ENCODE measurements at regions not wholly inside any gene's neighbourhood (a gene's known extent, or its start where the extent isn't known, plus 50 kb on each side); places are given as distances from the start of the nearest gene placed in this dataset.
"Not testable (repeated sequence)": the region's sequence is repeated elsewhere in the genome, so short reads cannot be mapped to it uniquely, and the experiment has no call there.

DNA sequence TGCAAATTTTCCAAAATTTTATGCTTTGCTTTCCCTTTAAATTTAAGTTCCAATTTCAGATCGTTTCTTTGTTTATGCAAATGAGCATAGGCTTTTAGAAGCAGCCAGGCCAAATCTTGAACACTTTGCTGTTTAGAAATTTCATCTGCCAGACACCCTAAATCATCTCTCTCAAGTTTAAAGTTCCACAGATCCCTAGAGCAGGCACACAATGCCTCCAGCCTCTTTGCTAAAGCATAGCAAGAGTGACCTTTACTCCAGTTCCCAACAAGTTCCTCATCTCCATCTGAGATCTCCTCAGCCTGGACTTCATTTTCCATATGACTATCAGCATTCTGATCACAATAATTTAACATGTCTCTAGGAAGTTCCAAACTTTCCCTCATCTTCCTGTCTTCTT lies 254.5 kb downstream of the DLL1 start:
- not testable (repeated sequence) for DNase-seq (ENCODE audit: low read depth in 2 of 3, low spot score in 2 of 3)

GRCh38 chr6:170035901-170036304 lies 255.0 kb downstream of the DLL1 start:
- no peak for DNase-seq (ENCODE audit: low read depth in 2 of 3, low spot score in 2 of 3)

DNA sequence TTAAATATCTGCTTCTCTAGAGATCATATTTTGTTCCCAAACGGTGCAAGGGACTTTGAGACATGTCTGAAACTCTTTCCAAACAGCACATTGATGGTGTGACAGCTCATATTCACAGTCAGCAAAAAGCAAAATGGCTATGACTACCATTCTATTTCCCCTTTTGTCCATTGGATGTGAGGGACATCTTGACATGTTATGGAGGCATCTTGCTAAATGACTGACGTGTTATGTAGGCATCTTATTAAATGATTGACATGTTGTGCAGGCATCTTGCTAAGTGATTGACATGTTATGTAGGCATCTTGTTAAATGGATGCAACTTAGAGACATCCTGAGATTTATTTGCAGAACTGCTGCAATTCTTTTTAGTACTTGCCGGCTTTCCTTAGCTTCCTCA lies 255.8 kb downstream of the DLL1 start:
- no peak for DNase-seq (ENCODE audit: low read depth in 2 of 3, low spot score in 2 of 3)

- DNase-seq (ENCODE audit: low read depth in 2 of 3, low spot score in 2 of 3): no peak
Measured at GRCh38 chr6:170034294-170034693, 256.6 kb downstream of the DLL1 start.

- DNase-seq (ENCODE audit: low read depth in 2 of 3, low spot score in 2 of 3): no peak
Measured at GRCh38 chr6:170033666-170034065, 257.2 kb downstream of the DLL1 start.

DNA sequence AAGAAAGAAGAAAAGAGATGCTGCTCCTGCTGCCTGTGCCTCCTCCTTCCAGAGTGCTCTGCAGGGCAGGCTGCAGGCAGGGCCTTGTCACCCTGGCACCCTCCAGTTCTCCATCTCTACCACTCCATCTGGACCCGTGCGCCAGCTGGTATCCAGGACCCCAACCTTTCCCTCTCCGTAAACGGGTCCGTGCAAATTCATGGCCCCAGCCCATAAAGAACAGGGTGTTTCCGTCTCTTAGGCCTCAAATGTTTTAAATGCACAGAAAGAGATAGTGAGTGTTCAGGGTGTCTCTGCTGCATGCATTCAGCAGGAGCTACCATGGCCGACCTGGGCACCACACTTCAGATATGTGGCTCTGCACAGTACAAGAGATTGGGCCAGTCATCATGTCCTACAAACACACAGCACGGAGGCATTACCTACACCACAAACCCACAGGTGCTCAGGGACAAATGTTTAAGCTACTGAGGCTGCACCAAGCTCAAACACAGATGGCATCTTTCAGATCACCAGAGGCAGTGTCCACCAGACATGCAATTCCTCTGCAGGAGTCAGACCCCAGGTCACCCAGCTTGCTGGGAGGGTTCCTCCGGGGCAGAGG lies 258.1 kb downstream of the DLL1 start:
- DNase-seq (ENCODE audit: low read depth in 2 of 3, low spot score in 2 of 3): no peak

DNA sequence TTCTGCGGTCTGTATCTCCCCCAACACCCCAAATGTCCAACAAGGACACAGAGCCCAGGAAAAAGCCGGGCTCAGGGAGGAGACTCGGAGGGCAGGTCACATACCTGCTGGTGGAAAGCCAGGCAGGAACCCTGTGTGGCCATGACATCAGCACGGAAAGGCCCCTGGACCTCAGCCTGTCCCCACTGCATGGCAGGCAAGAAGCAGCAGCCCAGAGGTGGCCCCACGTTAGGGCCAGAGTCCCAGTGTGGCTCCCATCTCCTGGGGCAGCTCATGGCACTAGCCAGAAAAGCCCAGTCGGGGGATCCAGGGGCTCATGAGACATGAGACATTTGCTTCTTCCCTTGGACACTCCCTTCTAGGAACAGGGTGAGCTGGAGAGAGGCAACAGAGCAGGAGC lies 258.7 kb downstream of the DLL1 start:
- no peak for DNase-seq (ENCODE audit: low read depth in 2 of 3, low spot score in 2 of 3)

DNA sequence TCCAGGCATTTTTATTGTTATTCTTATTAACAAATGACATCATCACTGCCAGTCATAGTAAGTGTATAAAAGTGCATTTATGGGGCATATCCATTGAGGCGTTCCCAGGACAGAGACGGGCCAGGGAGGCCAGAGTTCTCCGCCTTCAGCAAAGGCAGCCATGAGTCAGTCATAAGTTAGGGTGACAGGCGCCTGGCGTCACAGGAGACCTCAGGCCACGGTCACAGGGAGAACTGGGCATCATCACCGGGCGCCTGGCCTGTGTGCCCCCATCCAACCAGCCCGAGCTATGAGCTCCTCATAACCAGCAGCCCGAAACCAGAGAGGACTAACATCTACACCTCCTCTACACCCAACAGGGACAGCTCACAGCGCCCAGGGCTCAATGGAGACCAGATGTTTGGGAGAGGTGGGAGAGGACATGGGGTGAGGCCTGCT lies 259.2 kb downstream of the DLL1 start:
- DNase-seq (ENCODE audit: low read depth in 2 of 3, low spot score in 2 of 3): no peak

DNA sequence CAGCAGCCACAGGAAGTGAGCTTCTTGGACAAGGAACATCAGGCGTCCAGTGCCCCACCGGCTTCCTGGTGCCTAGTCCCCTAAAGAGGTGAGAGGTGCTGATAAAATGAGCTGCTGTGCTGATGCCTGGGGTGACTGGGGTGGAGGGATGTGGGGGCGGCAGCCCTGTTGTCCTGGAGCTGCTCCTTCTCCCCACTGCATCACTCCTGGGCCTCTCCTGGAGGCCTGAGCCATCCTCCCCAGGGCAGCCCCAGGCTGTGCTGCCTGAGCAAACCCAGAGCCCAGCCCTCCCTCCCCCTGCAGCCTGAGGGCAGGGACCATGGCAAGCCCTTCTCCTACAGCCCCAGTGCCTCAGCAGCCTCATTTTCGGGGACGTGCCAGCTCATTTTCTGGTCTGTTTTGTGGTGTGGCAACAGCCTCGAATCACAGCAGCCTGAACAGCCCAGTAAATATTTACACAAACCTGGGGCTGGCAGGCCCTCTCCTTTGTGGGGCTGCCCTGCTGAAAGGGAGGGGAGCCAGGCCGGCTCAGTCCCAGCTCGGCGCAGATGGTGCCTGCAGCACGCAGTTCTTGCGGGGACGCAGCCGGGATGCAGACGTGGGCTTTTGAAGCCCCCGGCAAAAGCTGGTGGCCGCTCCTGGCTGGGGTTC lies 259.9 kb downstream of the DLL1 start:
- DNase-seq (ENCODE audit: low read depth in 2 of 3, low spot score in 2 of 3): no peak

- DNase-seq (ENCODE audit: low read depth in 2 of 3, low spot score in 2 of 3): no peak
Measured at GRCh38 chr6:170030284-170030815, 260.5 kb downstream of the DLL1 start.

- DNase-seq (ENCODE audit: low read depth in 2 of 3, low spot score in 2 of 3): no peak
Measured at GRCh38 chr6:170029416-170030283, 261.2 kb downstream of the DLL1 start.

DNA sequence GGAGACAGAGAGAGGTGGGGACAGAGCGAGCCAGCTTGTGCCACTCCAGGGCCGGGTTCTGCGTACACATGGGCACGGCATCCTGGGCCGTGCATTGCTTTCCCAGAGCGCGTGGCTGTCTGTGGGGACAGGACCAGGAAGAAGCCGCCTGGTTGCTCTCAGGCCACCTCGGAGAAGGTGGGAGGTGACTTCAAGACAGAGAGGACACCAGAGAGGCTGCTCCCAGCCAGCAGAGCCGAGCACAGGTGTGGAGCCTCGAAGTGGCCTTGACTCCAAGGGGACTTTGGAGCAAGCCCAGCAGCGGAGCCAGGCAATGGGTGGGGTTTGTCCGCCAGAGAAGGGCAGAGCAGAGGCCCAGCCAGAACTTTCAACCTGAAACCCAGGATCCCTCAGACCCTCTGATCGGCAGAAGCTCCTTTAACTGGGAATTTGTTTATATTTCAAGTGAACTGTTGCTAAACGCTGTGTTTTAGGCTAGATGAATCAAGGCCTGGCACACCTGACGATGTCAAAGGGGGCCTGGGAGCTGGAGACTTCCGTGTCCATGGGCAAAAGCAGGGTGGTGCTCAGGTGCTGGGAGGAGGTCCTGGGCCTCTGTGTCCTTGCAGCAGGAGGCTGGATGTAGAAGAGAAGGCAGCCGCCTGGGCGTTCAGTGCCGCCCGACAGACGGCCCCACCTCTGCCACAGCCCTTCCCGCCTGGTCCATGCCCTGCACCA lies 262.1 kb downstream of the DLL1 start:
- no peak for DNase-seq (ENCODE audit: low read depth in 2 of 3, low spot score in 2 of 3)

GRCh38 chr6:170027647-170028043 lies 263.2 kb downstream of the DLL1 start:
- DNase-seq (ENCODE audit: low read depth in 2 of 3, low spot score in 2 of 3): no peak

DNA sequence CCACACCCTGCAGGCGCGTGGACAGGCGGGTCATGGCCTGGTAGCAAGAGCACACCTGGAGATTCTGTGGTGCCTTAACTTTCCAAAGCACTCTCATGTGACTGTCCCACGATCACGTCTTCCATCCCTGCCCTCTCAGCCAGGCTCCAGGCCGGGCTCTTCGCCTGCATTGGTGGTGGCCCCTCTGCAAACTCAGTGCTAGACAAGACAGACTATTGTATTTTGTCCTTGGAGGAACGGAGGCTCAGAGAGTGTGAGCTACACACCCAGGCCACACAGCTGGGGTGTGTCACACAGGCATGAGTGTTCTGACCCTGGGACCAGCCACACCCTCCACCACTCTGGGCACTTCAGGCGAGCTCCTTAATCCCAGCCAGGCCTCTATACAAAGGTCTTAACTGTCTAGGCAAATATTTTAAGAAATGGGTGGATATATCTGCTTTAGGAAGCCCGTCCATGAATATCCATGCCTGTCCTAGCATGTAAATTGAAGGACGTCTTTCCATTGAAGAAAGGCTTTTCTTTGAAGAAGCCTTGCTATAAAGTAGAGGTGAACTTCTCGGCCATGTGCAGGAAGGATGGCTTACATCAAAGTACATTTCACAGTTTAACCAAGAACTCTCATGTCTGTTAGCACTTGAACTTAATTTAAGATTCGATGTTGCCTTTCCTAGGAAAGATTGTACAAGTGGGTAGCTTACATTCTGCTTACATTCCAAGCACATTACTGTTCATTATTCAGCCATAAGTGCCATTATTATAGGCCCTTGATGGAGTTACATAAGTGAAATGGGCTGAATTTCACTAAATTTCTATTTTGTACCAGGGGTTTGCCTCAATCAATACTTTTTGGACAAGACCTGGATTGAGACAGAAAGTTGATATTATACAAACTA lies 263.9 kb downstream of the DLL1 start:
- no peak for DNase-seq (ENCODE audit: low read depth in 2 of 3, low spot score in 2 of 3)

DNA sequence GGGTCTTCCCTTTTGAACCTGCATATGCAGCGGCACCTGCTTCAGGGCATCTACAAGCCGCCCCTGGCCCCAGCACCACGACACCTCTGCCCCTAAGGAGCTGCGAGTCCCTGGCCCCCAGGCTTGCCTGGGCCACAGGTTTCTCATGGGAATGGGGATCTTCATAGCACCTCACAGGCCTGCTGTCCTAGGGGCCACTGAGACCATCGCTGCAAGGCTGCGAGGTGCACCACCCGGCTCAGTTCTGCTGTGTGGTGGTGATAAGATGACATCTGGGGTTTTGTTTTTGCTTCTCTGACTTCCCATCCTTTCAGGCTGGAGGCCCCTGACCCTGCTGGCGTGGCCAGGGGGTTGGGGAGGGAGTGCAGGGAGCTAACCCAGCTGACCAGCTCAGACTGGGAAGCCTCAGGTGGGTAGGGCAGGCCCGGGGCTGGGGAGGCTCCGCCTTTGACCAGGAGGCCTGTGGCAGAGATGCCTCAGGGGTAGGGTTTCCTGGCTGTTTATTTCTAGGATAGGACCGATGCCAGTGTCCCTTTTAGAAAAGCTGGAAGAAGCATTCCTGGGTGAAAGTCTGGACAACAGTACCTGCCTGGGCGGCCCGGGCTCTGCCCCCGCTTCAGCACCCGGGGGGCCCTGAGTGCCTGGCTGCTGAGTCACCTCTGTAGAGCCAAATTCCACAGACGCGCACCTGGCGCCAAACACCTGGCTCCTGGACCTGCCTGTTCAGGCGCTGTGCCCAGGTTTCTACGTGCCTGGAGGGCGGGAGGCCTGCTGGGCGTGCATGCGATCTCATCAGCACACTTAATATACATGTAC lies 264.7 kb downstream of the DLL1 start:
- no peak for DNase-seq (ENCODE audit: low read depth in 2 of 3, low spot score in 2 of 3)

DNA sequence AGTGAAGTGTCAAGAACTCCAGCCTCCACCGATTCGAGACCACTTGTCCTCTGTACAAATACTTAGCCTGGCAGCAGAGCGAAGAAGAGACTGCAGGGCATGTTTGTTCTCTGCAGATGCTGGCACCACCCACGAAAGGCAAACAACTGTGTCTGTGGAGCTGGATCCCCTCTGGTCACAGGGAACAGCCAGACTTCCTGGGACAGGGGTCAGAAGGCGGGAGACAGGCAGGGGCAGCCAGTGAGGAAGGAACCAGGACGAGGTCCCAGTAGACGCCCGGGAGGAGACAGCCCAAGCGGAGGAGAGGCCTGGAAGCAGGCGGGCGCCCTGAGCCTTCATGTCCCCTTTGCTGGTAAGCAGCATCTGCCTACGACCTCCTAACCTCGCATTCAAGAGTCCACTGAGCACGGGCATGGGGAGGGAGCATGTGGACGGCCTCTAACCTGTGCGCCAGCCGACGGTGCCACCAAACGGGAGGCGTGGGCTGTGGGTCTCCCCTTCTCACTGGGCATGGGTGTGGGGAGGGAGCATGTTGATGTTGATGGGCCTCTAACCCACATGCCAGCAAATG lies 265.5 kb downstream of the DLL1 start:
- no peak for DNase-seq (ENCODE audit: low read depth in 2 of 3, low spot score in 2 of 3)

GRCh38 chr6:170024940-170025339 lies 265.9 kb downstream of the DLL1 start:
- no peak for DNase-seq (ENCODE audit: low read depth in 2 of 3, low spot score in 2 of 3)

DNA sequence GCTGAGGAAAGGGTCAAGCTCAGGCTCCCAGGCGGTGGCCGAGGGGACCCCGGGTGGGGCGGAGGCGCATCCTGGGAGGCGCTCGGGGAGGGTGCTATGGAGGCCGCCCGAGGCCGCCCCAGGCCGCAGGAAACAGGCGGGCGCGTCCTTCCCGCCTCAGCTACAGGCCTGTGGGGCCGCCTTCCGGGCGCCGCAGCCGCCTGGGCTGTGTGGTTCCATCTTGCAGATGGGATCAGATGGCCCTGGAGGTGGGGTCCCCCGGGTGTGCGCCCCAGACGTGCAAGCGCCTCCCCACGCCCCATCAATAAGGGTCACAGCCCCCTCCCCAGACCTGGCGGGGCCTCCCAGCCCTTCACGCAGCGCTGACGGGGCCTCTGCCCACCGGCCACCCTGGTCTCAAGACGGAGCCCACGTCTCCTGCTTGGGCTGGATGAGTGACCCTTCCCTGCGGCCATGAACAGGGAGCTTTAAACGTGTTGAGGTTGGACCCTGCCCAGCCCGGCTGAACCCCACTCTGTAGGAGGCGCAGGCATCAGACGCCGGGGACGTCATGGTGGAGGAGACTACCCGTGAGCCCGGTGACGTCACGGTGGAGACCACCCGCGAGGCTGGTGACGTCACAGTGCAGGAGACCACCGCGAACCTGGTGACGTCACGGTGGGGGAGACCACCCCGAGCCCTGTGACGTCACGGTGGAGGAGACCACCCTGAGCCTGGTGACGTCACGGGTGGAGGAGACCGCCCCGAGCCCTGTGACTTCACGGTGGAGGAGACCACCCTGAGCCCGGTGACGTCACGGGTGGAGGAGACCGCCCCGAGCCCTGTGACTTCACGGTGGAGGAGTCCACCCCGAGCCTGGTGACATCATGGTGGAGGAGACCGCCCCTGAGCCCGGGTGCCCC lies 267.0 kb downstream of the DLL1 start:
- DNase-seq (ENCODE audit: low read depth in 2 of 3, low spot score in 2 of 3): no peak
